ENCODE measurements at regions not wholly inside any gene's neighbourhood (a gene's known extent, or its start where the extent isn't known, plus 50 kb on each side); places are given as distances from the start of the nearest gene placed in this dataset.

- DNase-seq = no peak
These were observed 244.0 kb downstream of the RHOU start for GRCh38 chr1:228979325-228979699.

- no peak for DNase-seq
These were observed 244.5 kb downstream of the RHOU start for GRCh38 chr1:228979774-228980173.

DNA sequence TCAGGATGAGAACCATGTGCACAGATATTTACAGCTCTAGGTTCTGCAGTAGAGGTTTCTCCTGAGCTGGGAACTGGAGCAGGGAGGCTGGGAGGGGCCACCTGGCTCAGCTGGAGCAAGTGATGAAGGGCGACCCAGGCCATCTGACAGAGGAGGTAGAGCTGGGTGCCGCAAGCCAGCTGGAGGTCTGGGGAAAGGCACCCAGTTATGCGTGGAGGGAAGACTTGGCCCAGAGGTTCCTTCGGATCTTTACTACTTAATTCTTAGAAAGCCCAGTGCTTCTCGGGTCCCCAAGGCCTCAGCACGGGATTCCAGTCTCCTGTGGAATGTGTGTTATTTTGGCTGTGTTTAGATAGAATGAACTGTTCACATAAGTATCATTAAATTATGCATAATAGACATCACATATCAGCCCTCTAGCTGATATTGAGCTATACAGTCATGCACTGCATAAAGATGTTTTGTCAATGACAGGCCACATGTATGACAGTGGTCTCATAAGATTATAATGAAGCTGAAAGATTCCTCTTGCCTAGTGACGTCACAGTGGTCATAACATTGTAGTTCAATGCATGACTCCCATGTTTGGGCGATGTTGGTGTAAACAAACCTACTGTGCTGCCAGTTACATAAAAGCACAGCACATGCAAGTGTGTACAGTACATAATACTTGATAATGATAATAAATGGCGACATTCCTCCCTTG lies 245.1 kb downstream of the RHOU start:
- DNase-seq = no peak

DNA sequence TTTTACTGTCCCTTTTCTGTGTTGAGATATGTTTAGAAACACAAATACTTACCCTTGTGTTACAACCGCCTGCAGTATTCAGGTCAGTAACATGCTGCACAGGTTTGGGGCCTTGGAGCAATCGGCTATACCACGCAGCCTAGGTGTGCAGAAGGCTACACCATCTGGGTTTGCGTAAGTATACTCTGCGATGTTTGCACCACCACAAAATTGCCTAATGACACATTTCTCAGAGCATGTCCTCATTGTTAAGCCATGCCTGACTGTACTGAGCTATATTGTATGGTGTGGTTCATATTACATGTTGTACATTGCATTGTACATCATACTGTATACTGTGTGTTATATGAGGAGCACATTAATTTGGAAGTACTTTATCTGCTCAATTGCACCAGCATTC lies 247.4 kb downstream of the RHOU start:
- no peak for DNase-seq

GRCh38 chr1:228983231-228983660 lies 248.0 kb downstream of the RHOU start:
- DNase-seq = no peak

- no peak for DNase-seq
These were observed 248.4 kb downstream of the RHOU start for GRCh38 chr1:228983661-228984060.

GRCh38 chr1:228984107-228984506 lies 248.8 kb downstream of the RHOU start:
- DNase-seq = no peak

- no peak for DNase-seq
These were observed 249.7 kb downstream of the RHOU start for GRCh38 chr1:228984646-228985631.

GRCh38 chr1:228985661-228986060 lies 250.4 kb downstream of the RHOU start:
- DNase-seq = no peak

DNA sequence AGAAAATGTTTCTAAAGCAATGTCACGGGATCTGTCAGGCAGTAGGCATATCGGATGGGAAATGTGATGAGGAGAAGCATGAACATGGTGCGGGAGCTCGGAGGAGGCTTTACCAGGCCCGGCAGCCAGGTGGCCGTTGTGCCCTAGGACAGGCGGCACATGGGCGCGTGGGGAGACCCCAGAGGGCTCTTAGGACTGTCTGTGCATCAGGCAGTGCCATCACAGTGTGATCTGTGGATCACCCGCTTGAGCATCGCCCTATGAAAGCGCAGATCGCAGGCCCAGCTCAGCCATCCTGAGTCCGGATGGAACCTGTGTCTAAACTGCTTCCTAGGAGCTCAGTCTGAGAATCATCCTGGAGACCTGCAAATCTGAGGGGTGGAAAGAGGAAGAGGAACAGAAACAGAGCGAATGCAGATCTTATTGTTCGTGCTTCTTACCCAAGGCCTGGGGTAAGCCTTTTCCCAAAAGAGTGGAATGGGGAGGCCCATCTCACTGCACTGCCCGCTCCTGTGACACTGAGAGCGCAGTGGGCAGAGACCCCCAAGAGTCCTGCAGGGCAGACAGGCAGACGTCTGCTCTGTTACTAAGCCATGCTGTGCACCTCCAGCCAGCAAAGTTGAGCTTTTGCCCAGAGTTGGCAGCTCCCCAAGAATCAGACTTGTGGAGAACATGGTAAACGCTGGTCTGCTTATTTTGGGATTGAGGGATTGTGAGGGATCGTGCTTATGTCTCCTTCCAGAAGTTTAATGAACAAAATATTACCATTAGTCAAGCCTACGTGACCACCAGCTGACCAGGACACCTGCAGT lies 251.0 kb downstream of the RHOU start:
- no peak for DNase-seq

DNA sequence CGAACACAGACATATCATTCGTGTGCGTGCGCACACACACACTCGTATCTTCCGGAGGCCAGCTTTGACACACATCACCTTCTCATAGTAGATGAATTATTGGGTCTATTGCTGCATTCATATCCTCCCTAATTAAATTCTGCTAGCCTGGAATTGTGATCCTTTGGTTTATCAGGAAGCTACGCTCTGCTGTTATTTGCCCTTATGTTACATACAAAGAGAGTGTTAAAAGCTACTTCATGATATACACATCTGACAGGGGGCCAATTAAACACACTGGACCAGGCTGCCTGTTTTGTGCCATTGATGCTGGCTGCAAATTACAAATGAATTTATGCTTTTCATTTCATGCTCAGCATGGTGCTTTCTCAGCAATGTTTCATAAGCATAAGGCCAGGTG lies 252.0 kb downstream of the RHOU start:
- no peak for DNase-seq

DNA sequence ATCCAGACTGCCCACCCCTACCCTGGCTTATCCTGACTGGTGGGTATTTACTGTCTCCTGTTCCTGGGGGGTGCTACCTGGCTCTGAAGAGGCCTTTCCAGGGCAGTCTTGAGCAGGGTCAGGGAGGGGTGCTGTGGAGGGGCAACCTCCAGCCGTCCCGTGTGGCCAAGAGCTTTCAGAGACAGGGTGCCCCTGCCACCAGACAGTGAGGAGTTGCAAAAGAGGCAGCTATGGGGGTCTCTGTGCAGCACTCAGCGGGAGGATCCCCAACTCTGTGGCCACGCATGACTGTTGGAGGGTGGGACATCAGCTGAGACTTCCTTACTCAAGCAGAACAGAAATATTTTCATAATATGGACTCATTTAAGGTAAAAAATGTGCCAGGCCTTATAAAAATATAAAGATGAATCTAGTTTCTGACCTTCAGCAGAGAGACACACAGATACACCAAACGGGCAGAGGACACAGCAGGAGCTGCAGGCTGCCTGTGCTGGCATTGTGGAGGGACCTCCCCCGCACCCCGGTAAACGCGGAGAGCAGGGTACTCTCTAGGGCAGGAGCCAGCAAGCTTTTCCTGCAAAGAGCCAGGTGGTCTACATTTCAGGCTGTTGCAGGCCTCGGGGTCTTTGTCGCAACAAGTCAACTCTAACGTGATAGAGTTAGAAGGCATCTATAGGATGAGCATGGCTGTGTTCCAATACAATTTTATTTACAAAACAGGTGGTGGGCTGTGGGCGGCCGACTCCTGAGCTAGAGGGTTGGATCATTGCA lies 252.6 kb downstream of the RHOU start:
- no peak for DNase-seq

- no peak for DNase-seq
These were observed 253.4 kb downstream of the RHOU start for GRCh38 chr1:228988664-228989063.

DNA sequence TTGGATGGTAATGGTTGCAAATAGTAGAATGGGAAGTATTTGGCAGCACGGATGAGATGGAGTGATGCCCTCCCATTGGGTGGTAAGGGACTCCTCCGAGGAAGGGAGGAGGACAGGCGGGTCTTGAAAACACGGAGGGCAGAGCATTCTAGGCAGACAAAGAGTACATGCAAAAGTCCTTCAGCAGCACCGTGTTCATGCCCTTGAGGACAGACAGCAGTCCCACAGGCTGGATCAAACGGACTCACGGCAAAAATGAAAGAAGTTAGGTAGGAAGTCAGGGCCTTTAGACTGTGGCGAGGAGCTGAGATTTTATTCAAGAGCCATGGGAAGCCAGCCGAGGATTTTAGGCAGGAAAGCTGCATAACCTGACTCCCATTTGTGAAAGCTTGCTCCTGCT lies 253.9 kb downstream of the RHOU start:
- DNase-seq = no peak

DNA sequence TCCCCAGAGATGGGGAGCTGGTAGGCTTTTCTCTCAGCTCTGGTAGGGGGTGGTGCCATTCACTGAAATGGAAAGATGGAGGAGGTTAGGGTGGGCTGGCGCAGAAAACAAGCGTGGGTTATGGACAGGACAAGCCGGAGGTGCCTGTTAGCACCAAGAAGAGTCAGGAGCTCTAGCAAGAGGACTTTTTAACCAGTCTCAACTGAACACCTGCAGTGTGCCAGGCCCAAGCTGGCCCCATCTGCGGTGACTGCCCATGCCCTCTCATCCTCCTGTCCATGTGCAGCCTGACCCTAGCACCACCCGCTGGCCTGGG lies 254.4 kb downstream of the RHOU start:
- no peak for DNase-seq

- no peak for DNase-seq
These were observed 254.9 kb downstream of the RHOU start for GRCh38 chr1:228989992-228990827.

GRCh38 chr1:228990906-228991569 lies 255.8 kb downstream of the RHOU start:
- DNase-seq = no peak

- DNase-seq = no peak
These were observed 256.8 kb downstream of the RHOU start for GRCh38 chr1:228992044-228992443.

DNA sequence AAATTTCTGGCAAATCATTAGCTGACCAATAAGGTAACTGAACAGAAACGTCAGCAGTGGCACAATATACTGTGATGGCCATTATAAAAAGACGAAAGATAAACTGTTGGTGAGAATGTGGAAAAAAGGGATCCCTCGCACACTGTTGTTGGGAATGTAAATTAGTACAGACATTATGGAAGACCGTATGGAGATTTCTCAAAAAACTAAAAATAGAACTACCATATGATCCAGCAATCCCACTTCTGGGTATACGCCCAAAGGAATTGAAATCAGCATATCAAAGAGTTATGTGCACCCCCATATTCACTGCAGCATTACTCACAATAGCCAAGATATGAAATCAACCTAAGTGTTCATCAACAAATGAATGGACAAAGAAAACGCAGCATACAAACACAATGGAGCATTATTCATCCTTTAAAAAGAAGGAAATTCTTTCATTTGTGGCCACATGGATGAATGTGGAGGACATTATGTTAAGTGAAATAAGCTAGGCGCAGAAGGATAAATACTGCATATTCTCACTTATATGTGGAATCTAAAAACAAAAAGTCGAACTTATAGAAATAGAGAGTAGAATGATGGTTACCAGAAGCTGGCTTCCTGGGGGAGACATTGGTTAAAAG lies 257.7 kb downstream of the RHOU start:
- no peak for DNase-seq
